Pancreas (tissue), 10 donors: ENCODE measurements at regions not wholly inside any gene's neighbourhood (a gene's known extent, or its start where the extent isn't known, plus 50 kb on each side); places are given as distances from the start of the nearest gene placed in this dataset.

Experiments
- ATAC-seq, 4 donors: fragments of 200-7000 bp; cut with Tn5 transposase; one replicate each; pipeline versions ENCODE4 v1.8.0 to v1.9.1; 2020; ENCODE audit warnings: mild to moderate bottlenecking in 4 of 4, moderate library complexity in 4 of 4
- DNase-seq, 6 donors: peaks; one replicate each; pipeline ENCODE4 v3.0.0-alpha.2; 2020
- FAIRE-seq: peaks from 2 replicates; lab custom pipeline; 2012; peaks lifted over from hg19 to GRCh38; lab: Jason Lieb, UNC
- H3K27ac ChIP-seq, 4 donors: fragments of 200-600 bp; sonication (generic); 1 replicate in 3 of 4; 2 replicates in 1 of 4; pipeline versions ENCODE4 v1.5.0 to v1.8.0; 2020
- H3K27me3 ChIP-seq, 4 donors: fragments of 200-600 bp; one replicate each; pipeline ENCODE4 v1.8.0; 2021
- H3K36me3 ChIP-seq, 3 donors: fragments of 200-600 bp; sonication (generic) in 1 of 3; one replicate each; pipeline versions ENCODE4 v1.5.0 to v1.8.0; 2020 to 2021
- H3K4me1 ChIP-seq, 3 donors: fragments of 200-600 bp; one replicate each; pipeline ENCODE4 v1.8.0; 2021
- H3K4me3 ChIP-seq, 4 donors: fragments of 200-600 bp; sonication (generic) in 2 of 4; one replicate each; pipeline versions ENCODE4 v1.5.0 to v1.8.0; 2020 to 2021
- H3K9me3 ChIP-seq, 4 donors: fragments of 200-600 bp; one replicate each; pipeline ENCODE4 v1.8.0; 2021
- WGBS, 2 donors: extraction: QIAGEN DNeasy Blood & Tissue Kit; methylation state at CpG; one replicate each; pipeline ENCODE4 v1.1.7; 2013; 5-methylcytosine and 5-hydroxymethylcytosine counted together
- intact Hi-C, 3 donors: fragments of 100-400 bp; cut with DNase I; formaldehyde crosslinking; loops; one replicate each; pipeline versions ENCODE4 v1.11.1 to v1.14.2; 2022
- TF ChIP-seq, protein P1 (sequence below), 4 donors: fragments of 200-600 bp; sonication (generic) in 3 of 4; IDR thresholded peaks; one replicate each; pipeline versions ENCODE4 v1.5.0 to v1.8.0; 2021; ENCODE audit warnings: antibody characterized with exemption in 4 of 4
- donor health status: healthy with polysubstance abuse.
- donor health status: DM: no; HTN: no; CAD: no; lungs with moderate emphysema.
- donor health status: DM: no; HTN: no; CAD: no.
- donor health status: control.
- donor health status: control.
- donor health status: Bipolar disorder and iron deficiency.
- donor health status: DM: yes; HTN: yes; CAD: no.
- donor health status: DM: no; HTN: no; CAD: no.
- donor health status: DM: no; HTN: no; CAD: no.
- donor health status: DM: yes; HTN: yes; CAD: no.

DNA sequence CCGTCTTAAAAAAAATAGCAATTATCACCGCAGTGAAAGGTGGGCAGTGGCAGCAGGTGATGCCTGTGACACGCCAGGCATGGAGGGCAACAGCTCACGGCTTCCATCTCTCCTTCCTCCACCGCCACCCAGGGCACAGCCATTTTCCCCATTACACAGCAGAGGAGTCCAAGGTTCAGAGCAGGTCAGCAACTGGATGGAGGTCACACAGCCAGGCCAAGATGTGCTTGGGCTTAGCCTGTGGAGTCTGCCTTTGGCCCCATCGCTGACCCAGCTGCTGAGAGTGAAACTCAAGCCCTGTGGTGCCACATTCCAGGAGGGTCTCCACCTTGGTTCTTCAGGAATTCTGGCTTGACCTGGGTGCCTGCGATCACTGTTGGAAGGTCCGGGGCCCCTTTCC, 411.1 kb downstream of the SHANK2 start:
- intact Hi-C loops: no loop called here

DNA sequence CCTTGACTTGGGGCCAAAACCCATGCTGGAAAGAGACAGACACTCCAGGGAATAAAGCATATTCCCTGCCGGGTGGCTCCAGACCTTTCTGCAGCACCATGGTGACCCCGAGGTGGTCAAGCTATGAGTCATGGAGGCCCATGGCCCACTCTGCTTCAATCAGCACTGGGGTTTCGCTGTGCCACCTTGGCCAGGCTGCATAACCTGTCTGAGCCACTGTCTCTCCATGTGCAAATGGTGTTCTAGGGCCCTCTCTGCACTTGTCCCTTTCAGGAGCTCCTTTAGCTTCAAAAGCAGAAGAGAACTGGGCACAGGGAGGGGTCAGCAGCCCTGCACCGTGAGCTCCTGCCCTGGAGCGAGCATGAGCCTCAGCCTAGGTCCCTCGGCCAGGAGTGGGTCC, 410.1 kb downstream of the SHANK2 start:
- Histone ChIP-seq H3K4me3 (no peak overlapping the region), H3K36me3 (no peaks in the 10 kb centered on the region), H3K27ac (no peak overlapping the region), H3K9me3 (no peaks in the 10 kb centered on the region), H3K27me3 (no peaks in the 10 kb centered on the region), H3K4me1 (no peaks in the 10 kb centered on the region)
- no peak for ATAC-seq
- no peak for DNase-seq
- intact Hi-C loops: no loop called here
- WGBS, 2 donors: 88 to 93% methylated on average over 6 of the region's 6 CpGs
- no peak for FAIRE-seq
- TF ChIP-seq, protein P1, sequence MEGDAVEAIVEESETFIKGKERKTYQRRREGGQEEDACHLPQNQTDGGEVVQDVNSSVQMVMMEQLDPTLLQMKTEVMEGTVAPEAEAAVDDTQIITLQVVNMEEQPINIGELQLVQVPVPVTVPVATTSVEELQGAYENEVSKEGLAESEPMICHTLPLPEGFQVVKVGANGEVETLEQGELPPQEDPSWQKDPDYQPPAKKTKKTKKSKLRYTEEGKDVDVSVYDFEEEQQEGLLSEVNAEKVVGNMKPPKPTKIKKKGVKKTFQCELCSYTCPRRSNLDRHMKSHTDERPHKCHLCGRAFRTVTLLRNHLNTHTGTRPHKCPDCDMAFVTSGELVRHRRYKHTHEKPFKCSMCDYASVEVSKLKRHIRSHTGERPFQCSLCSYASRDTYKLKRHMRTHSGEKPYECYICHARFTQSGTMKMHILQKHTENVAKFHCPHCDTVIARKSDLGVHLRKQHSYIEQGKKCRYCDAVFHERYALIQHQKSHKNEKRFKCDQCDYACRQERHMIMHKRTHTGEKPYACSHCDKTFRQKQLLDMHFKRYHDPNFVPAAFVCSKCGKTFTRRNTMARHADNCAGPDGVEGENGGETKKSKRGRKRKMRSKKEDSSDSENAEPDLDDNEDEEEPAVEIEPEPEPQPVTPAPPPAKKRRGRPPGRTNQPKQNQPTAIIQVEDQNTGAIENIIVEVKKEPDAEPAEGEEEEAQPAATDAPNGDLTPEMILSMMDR (IDR thresholded peaks at IDR 0.05): no peak

More for the DNA sequence above, 411.1 kb downstream of the SHANK2 start:
- Histone ChIP-seq H3K36me3 (no peaks in the 10 kb centered on the region), H3K27me3 (no peaks in the 10 kb centered on the region), H3K9me3 (no peaks in the 10 kb centered on the region), H3K4me3 (no peak overlapping the region), H3K4me1 (no peaks in the 10 kb centered on the region), H3K27ac (no peak overlapping the region)
- ATAC-seq (no peak), DNase-seq (peak in 1 of 6 donors; percentile 37), FAIRE-seq (no peak)
- 95 to 97% methylated on average over 8 of the region's 8 CpGs for WGBS, 2 donors
- TF ChIP-seq, protein P1 (IDR thresholded peaks at IDR 0.05): no peak

DNA sequence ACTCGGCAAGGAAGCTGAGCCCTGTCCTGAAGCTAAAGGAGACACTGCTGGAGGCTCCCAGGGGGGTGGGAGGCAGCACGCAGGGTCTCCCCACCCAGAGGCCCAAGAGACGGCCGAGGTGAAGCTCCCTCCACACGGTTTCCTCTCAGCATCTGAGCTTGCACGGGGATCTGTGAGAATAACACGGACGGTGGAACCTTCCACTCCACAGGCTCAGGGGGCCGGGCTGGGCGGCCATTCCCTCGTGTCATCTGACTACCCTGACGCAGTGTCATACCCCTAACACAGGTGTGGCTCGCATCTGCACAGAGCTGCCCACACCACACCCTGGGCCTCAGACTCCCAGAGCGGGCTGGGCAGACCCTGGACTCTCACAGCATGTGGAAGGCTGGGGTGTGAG, 409.7 kb downstream of the SHANK2 start:
- no peaks in the 10 kb centered on the region for H3K4me1 ChIP-seq
- intact Hi-C loops: no loop called here
- DNase-seq (peak in 1 of 6 donors; percentile 37), FAIRE-seq (no peak), ATAC-seq (no peak)
- TF ChIP-seq, protein P1 (IDR thresholded peaks at IDR 0.05): no peak
- no peak overlapping the region for H3K27ac ChIP-seq
- WGBS, 2 donors: 88 to 91% methylated on average over 14 of the region's 14 CpGs
- no peaks in the 10 kb centered on the region for H3K9me3 ChIP-seq
- no peak overlapping the region for H3K4me3 ChIP-seq
- no peaks in the 10 kb centered on the region for H3K36me3 ChIP-seq
- H3K27me3 ChIP-seq: no peaks in the 10 kb centered on the region

DNA sequence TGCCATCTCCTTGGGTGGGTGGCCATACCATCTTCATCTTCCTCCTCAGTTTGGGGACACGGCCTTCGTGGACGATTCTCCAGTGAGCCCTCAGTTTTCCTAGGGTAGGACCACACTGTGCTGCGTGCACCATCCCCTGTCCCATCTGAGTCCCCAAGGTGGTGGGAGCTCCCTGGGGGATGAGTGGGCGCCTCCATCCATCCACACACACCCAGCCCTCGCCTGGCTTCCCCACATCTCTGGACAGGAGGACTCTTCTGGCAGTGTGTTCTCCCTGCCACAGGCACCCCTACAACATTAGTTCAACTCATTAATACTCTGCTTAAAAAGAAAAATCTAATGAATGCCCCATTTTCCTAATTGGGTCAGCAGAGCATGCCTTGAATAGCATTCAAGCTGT, 408.5 kb downstream of the SHANK2 start:
- H3K4me1 ChIP-seq: no peaks in the 10 kb centered on the region
- H3K9me3 ChIP-seq: no peaks in the 10 kb centered on the region
- DNase-seq: no peak
- H3K27me3 ChIP-seq: no peaks in the 10 kb centered on the region
- TF ChIP-seq, protein P1 (IDR thresholded peaks at IDR 0.05): no peak
- FAIRE-seq: no peak
- 90 to 91% methylated on average over 6 of the region's 6 CpGs for WGBS, 2 donors
- H3K27ac ChIP-seq: no peak overlapping the region
- intact Hi-C loops: no loop called here
- H3K4me3 ChIP-seq: no peak overlapping the region
- no peaks in the 10 kb centered on the region for H3K36me3 ChIP-seq
- no peak for ATAC-seq

DNA sequence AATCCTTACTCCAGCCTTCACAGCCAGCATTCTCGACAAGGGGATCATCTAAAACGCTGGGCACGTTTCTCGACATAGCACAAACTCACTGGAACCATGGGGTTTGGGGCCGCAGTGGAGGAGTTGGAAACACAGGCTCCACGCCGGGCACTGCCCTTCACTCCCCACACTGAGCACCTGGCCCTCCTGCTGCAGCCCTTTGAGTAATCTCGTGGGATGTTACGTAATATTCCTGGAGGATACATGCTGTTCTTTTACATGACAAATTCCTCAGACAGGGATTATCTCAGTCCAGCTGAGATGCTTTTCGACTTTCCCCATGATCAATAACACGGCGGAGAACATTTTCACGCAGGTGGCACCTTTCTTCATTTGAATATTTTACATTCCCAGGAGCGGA, 408.0 kb downstream of the SHANK2 start:
- no peak for ATAC-seq
- 82 to 83% methylated on average over 14 of the region's 14 CpGs for WGBS, 2 donors
- TF ChIP-seq, protein P1 (IDR thresholded peaks at IDR 0.05): no peak
- Histone ChIP-seq H3K4me1 (no peaks in the 10 kb centered on the region), H3K27ac (no peak overlapping the region), H3K9me3 (no peaks in the 10 kb centered on the region), H3K27me3 (no peaks in the 10 kb centered on the region), H3K4me3 (no peak overlapping the region), H3K36me3 (no peaks in the 10 kb centered on the region)
- DNase-seq: no peak
- FAIRE-seq: no peak
- intact Hi-C loops: no loop called here
